GM21717 (cell line): ENCODE measurements at regions not wholly inside any gene's neighbourhood (a gene's known extent, or its start where the extent isn't known, plus 50 kb on each side); places are given as distances from the start of the nearest gene placed in this dataset.

Source experiments
- ATAC-seq: cut with Tn5 transposase; IDR thresholded peaks from one replicate; pipeline ENCODE4 v1.9.1; 2021; ENCODE audit warnings: mild to moderate bottlenecking, moderate library complexity; ENCODE audit not compliant: unreplicated experiment

DNA sequence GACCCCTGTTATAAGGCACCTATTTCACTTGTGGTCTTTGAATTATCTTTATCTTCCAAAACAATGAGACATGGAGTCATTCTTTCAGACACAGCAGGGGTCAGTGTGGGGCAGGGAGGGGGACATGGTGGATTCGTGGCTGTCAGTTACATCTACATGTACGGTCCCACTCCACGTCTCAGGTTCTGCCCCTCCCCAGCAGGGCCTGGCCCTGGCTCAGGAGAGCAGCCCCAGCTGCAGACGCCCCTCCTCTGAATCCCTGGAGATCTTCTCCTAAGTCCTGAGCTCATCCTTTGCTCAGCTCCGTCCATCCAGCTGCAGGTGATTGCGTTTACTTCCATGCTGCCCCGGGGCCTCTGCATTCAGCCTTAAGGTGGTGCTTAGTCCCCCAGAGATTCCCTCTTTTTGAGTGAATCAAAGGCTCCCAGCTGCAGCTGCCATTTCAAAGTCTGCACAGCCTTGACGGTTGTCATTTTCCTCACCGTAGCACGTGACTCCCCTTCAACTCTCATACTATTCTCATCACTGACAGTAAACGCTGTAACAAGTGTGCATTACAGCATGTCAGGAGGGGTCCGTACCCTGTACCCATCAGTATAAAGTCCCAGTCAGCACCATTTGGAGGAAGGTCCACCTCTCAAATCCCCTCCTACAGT, 113.4 kb upstream of the TCERG1L start:
- no peak for ATAC-seq

DNA sequence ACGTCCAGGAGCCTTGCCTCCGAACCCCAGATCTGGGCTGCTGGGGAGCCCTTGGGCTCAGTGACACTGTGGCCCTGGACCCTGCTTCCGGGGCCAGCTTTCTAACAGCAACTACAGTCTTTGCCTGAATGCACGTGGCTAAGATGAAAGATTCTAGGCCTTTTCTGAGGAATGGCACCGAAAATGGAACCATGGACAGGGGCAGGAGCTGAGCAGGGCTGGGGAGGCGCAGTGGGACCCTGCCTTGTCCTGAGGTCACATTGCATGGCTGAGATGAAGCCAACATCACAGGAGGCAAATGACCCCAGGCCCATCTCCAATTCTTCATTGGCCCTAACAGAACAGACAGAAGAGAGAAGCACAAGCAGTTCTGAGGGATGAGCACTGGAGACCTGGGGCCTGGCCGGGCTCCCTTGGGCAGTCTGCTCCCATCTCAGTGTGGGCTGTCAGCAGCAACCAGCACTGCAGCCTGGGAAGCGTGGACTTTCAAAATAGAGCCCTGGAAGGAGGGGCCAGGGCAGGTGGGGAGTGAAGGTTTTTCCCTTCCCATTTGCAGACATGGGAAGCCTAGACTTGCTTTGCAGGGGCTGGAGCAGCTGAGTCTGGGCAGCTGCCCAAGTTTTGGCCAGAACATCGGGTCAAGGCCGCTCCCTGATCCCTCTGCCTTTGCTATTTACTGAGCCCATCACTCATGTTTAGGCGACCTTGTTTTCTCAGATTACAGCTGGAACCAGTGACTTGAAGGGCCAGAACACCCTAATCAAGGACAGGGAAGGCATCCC, 114.4 kb upstream of the TCERG1L start:
- no peak for ATAC-seq

DNA sequence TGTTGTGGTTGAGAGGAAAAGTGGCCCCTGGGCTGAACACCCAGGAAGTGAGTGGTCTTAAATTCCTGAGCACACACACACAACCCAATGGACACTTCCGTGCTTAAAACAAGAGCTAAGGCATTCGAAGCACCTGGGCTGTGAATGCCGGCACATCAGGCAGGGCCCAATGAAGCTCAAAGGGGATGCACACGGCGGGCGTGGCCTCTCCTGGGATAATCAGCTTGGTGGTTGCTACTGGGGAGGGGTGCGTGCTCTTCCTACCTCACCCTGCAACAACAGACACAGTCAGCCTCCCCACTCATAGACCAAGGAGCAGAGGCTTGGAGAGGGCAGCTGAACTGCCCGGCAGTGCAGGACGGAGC, 115.0 kb upstream of the TCERG1L start:
- ATAC-seq, result no peak

DNA sequence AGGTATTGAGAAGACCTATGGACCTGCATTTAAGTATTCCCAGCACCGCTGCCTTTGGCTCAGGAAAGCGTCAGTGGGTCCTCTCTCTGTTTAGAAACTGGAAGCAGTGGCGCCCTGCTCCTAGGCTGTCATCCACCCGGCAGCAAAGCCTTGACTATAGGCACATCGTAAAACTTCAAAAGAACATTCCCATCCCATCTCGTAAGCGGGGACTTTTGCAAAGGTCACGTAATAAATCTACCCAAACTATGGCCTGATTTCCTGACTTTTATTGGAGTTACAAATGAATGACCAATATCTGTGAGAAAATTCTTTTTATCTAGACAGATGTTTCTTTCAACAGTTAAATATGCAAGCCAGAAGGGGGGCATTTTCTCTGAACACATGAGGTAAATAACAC, 115.8 kb upstream of the TCERG1L start:
- no peak for ATAC-seq

DNA sequence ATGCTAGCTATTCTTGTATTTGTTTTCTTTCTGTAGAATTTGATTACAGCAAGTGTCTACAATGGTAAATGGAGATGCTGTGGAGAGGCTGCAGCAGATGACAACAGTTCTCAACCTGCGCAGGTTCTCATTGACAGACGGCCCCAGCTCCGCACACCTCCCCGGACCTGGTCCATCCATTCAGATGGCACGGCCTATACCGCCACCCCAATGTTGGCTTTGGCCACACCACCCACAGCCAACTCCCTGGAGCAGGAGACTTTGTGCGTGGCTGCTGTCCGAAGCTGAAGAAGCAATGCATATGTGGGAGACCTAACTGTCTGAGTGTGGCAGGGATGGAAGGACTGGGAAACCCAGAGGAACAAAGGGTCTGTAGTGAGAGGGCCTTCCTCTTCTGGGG, 116.4 kb upstream of the TCERG1L start:
- no peak for ATAC-seq

DNA sequence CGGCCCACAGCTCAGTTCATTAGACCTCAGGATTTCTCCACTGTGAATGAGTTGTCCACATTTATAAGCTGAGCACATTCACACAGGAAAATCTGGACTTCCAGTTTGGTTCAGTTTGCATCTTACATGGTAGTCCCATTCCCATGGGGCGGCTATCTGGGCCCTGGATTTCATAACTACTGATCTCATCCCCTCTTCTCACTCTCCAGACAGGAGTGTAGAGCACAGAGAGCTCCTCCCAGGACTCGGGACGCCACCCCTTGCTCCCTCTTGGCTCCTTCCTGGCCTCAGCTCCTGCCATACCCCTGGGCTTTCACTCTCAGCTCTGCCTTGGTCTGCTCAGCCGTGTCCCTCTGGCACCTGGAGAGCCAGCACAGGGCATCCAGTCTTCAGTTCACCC, 117.6 kb upstream of the TCERG1L start:
- no peak for ATAC-seq

DNA sequence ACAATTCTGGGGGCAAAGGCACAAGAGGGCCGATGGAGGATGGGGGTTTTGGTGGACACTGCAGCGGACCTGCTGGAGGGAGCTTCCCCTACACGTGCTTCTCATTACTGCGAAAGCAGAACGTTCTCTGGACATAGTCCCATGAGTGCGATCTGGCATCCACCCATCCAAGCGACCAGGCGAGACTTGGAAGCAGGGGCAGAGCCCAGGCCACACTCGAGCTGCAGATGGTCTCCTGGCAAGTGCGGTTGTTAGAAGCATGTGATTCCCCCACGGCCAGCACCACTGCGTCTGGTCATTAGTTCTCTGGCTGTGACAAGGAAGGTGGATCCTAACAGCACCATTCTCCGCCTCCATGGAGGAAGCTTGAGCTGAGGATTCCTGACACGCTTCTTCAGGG, 118.4 kb upstream of the TCERG1L start:
- no peak for ATAC-seq

DNA sequence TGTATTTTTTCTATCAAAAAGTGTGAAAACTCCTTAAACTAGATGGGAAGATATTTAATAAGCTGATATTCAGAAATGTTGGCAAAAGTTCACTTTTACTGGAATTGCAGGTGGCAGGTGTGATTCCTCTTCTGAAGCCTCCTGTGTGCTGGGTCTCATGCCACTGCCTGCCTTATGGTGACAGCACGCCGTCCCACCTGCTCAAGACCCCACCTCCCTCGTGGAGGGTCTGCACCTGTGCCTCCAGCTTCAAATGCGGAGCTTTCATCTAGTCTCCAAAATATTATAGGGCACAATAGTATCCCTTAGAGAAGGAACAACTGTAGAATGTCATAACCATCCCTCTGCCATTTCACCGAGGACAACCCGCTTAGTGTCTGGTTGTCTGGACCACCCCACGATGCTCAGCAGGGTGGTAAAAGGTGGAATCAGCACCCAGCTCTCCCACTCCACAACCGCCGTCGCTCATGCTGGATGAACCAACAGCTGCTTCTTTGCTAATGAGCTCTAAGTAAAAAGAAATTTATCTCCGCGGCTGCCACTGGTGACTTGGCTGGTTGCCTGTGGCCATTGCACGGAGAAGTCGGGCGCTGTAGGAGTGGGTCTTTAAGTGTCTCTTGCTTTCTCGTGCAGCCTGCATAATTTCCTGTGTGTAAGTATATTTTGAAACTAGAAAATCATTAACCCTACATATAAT, 119.3 kb upstream of the TCERG1L start:
- ATAC-seq, result no peak

DNA sequence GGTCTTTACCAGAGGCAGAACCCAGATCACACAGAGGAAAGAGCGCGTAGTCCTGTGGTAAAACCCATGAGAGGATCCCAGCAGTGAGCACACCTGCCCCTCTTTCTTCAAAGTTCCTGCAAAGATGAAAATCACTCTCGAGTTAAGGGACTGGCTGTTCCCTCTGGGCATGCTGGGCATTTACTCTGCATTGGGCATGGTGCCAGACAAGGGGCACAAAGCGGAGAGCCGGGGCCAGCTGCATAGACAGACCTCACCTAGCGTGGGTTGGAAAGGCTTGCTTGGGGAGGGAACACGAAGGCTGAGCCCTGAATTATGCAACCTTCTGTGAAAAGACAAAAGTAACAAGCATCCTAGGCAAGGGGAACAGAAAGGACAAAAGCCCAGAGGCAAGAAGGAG, 120.0 kb upstream of the TCERG1L start:
- ATAC-seq, result no peak

DNA sequence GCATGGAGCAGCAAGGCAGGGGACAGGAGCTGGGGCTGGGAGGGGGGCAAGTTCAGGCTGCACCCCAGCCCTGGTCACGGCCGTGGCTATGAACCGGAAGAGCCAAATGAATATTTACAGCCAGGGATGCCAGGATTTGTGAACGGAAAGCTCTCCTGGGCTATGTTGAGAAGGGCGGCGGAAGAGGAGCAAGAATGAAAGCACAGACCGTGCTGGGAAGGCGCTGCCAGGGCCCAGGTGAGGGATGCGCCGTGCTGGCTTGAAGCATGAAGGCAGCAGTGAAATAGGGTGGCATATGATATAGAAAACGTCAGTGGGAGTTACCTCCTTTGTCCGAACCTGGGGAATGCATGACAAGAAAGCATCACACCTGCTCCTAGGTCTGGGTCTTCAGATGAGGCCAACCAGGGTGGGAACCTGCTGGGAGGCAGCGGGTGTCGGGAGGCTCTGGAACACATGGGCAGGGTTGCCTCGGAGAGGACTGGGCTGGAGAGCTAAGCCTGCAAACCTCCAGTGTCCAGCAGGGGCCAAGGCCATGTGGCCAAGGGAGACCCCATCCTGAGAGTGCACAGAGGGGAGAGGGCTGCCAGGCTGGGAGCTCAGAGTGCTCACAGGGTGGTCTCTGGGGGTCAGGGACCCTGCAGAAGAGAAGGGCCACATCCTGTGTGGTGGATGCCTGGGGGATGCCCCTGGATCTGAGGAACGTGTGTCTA, 120.6 kb upstream of the TCERG1L start:
- ATAC-seq, result no peak

DNA sequence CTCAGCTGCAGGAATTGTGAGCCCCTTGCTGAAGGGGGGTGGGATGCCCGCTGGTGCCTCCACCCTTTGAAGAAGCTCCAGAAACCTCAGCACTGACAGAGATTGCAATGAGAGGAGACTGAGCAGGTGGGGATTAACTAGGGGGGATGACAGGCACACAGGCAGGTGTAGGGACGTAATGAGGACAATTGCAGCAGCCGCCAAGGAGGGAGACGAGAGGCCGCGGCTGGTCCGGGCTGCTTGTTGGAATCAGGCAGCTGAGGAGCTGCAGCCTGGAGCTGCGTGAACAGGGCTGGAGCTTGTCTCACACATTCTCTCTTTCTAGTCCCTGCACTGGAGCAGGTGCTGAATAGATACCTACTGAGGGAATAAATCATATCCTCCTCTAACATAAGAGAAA, 122.0 kb upstream of the TCERG1L start:
- ATAC-seq, result no peak

DNA sequence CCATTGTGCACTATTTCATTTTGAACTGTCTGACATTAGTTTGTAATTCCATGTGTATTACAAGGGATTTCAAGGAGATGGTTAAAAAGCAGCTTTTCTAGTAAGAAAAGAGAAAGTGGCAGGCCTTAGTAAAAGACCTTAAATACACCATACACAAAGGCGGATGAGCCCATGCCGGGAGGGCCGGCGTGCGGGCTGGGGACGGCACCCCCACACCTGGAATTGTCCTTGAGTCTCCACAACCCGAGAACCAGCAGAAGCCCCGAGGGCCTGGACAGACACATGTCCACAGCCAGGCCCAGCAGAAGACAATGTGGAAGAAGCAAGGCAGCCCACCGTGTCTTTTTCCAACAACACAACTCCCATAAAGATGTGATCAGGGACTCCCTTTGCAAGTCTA, 123.7 kb upstream of the TCERG1L start:
- ATAC-seq, result no peak

DNA sequence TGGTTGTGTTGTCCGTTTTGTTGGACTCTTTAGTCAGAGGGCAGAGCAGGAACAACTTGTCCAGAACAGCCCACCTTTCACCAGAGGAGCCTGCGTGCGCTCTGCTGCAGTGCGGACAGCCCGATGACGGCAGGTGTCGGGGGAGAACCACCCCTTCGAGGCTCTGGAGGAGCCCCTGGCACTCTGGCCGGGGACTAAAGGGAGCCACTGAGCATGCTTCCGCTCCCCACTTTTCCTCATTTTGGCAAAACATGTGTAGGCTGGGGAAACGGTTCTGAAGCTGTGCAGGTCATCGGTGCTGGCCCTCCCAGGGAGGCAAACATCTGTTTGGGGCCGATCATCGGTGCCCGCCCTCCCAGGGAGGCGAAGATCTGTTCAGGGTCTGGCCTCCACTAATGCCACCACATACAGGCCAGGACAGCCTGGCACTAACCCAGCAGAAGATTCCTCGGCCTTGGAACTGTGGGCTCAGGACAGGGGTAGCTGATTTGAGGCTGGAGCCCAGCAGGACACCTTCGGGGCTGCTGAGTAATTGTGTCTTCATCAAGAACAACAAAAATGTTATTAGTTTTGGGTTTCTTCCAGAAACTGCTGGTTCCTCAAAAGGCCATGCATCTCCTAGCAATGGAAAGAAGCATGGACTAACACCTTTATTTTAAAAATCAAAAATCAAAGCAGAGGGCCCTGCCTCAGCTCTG, 124.4 kb upstream of the TCERG1L start:
- ATAC-seq, result no peak

DNA sequence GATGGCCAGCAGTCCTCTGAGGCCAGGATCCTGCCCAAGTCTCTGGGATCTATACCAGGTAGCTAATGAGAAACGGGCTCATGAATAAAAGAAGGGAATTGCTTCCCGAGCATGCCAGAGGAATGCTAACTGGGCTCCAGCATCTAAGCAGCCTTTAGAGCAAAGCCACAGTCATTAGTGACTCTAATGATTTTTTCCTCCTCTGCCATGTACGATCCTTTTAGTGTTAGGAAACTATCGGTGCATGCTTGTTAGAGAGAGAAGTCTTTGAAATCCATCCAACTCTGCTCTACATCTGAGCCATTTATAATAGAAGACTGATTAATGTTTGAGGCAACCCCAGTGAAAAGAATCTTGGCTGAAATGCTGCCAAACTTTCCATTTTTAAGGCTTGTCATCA, 124.9 kb upstream of the TCERG1L start:
- no peak for ATAC-seq

DNA sequence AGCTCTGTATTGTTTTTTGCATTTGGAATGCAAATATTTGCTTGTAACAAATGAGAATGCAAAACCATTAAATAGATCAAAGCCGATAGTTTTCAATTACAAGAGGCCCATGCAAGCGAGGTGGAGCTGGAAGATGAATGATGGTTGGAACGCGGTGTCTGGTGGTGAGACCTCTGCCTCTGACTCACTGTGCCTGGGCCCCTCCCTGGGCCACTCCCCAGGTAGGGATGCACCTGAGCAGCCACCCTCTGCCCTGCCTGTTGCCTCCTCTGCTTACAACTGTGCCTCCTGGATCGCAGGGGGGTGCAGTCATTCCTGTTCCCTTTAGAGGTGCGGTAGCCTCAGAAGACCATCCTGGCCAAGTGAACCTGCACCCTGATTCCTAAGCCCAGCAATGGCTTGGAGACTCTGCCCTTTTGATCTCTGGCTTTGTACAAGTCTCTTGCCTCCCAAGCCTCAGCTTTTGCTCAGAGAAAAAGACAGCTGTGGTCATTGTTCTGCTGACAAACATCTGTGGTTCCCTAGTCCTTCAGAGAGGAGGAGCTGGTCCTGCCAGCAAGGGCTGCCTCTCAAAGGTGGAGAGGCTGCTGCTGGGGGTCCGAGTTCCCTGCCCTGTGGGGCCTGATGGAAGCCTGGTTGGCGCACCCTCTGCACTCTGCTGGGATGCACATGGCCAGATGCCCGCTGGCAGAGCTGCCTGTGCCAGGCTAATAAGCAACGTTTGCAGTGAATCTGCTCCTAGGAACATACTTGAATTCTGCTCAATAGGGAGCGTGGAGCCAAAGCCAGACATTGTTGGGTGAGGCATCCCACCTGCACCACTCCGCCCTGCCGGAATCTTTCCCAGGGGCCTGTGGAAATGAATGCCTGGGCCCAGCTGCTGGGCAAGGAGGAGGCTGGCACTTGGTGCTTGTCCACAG, 126.3 kb upstream of the TCERG1L start:
- no peak for ATAC-seq

DNA sequence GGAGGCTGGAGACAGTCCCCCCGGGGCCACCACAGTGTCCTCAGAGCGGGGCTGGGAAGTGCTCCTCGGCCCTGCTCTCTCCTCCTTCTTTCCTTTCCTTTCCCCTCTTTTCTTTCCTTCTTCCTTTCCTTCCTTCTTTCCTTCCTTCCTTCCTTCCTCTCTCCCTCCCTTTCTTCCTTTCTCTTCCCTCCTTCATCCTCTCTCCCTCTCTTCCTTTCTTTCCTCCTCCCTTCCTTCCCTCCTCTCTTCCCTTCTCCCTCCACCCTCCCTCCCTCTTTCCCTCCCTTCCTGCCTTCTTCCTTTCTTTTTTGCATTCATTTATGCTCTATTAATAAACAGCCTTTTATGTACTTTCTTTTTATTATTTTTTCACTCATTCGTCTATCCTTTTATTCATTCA, 127.1 kb upstream of the TCERG1L start:
- no peak for ATAC-seq

DNA sequence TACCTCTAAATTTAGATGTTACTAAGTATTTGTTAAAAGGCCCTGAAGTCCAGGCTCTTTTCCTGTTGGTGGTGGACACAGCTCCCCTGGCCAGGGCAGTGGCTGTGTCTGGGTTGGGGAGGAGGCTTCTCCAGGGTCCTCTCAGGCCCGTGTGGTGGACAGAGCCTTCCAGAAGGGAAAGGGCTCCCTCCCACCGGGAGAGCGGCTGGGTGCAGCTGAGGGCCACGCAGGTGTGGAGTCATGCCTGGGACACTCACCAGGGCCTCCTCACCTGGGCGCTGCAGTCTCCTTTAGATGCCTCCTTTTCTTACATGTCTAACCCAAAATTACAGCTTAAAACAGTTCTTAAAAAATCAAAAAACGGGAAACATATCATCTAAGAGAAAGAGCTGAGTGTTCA, 128.2 kb upstream of the TCERG1L start:
- no peak for ATAC-seq

DNA sequence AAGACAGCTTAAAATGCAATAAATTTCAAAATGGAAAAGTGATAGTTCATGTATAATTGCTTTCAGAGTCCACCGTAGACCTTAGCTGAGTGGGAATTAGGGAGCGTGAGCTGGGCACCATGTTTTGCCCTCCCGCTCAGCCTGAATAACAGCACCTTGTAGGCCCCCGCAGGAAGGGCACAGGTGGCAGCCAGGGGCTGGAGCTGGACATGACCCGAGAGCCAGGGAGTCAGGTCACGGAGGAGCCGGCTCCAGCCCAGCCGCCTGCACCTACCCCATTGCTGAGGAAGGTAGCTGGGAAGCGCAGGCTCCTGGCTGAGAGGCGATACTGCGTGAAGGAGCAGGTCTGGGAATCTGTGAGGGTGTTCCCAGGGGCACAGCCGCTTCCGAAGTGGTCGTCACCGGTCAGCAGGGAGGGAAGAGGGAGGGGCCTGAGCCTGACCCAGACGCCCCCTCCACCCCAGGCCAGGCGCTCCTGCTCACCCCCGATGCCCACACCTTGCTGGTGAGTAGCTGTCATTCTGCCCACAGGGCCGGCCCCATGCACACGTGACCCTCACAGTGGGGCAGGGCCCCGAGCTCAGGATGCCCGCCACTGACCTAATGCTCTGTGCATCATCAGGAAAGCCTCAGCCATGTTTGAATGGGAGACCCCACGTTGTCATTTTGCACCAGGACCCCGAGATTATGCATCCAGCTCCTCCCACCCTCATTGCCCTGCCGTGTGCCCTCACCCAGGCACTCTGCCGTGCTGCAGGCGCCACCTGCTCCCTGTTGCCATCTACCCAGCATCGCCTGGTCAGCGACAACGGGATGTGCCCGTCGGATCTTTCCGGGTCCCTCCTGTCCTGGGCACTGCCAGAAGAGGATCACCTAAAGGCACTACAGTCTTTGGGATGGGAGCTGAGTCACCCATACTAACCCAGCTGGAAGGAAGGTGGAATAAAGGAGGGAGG, 129.2 kb upstream of the TCERG1L start:
- ATAC-seq, result no peak

DNA sequence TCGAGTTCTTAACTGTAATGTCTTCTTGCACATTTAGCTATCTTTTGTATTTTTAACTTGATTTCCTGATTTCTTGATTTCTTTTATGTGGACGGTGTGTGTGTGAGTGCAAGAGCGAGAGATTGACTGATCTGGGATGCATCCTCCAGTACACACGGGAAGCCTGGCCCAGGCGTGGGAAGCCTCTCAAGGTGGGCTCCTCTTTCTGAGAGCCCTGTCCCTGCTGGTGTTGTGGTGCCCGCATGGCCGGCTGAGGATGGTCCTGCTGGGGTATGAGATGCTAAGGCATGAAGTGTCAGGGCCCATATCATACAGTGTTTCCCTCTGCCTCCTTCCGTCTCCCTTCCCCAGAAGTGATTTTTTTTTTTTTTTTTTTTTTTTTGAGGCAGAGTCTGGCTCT, 130.8 kb upstream of the TCERG1L start:
- ATAC-seq, result no peak
